ENCODE measurements at regions not wholly inside any gene's neighbourhood (a gene's known extent, or its start where the extent isn't known, plus 50 kb on each side); places are given as distances from the start of the nearest gene placed in this dataset.

DNA sequence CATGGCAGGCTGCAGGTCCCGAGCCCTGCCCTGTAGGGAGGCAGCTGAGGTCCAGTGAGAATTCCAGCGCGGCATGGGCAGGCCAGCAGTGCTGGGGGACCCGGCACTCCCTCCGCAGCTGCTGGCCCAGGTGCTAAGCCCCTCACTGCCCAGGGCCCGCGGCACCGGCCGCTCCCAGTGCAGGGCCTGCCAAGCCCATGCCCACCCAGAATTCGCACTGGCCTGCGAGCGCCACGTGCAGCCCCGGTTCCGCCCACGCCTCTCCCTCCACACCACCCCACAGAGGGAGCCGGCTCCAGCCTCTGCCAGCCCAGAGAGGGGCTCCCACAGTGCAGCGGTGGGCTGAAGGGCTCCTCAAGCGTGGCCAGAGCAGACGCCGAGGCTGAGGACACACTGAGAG, 158.5 kb upstream of the ACVR2A start:
- TF ChIP-seq, protein P1, sequence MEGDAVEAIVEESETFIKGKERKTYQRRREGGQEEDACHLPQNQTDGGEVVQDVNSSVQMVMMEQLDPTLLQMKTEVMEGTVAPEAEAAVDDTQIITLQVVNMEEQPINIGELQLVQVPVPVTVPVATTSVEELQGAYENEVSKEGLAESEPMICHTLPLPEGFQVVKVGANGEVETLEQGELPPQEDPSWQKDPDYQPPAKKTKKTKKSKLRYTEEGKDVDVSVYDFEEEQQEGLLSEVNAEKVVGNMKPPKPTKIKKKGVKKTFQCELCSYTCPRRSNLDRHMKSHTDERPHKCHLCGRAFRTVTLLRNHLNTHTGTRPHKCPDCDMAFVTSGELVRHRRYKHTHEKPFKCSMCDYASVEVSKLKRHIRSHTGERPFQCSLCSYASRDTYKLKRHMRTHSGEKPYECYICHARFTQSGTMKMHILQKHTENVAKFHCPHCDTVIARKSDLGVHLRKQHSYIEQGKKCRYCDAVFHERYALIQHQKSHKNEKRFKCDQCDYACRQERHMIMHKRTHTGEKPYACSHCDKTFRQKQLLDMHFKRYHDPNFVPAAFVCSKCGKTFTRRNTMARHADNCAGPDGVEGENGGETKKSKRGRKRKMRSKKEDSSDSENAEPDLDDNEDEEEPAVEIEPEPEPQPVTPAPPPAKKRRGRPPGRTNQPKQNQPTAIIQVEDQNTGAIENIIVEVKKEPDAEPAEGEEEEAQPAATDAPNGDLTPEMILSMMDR (IDR thresholded peaks at IDR 0.05), result no peak
- Histone ChIP-seq H3K36me3 (no peaks in the 10 kb centered on the region), H3K4me1 (no peaks in the 10 kb centered on the region), H3K27me3 (no peaks in the 10 kb centered on the region), H3K27ac (no peak overlapping the region), H3K4me3 (no peak overlapping the region), H3K9me3 (no peaks in the 10 kb centered on the region)
- DNase-seq, result peak in 1 of 4 donors; percentile 69
- intact Hi-C loops (cut with DNase I), result no loop called here
- no peak for ATAC-seq

GRCh38 chr2:147684903-147685302, 159.9 kb upstream of the ACVR2A start:
- ATAC-seq (no peak), DNase-seq (no peak)
- Histone ChIP-seq H3K27ac (no peak overlapping the region), H3K27me3 (no peaks in the 10 kb centered on the region), H3K4me1 (no peaks in the 10 kb centered on the region), H3K4me3 (no peak overlapping the region), H3K36me3 (no peaks in the 10 kb centered on the region), H3K9me3 (no peaks in the 10 kb centered on the region)
- TF ChIP-seq, protein P1 (IDR thresholded peaks at IDR 0.05), result no peak
- intact Hi-C loops (cut with DNase I), result no loop called here

DNA sequence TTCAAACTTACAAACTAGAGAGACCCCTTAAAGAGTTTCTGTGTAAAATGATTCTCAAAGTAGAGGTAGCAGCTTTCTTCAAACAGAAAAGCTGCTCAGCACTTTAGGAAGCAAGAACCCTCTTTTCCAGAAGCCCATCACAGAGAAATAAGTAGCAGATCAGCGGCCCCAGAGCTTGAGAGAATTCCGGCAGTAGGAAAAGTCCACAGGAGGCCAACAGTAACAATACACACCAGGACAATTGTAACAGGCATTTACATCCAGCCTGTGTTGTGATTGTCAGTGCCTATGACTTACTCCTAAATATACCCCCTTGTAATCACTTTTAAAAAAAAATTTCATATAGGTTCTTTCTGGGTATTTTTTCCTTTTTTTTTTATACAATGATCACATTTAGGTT, 161.4 kb upstream of the ACVR2A start:
- H3K4me1 ChIP-seq, result no peaks in the 10 kb centered on the region
- H3K27me3 ChIP-seq, result no peaks in the 10 kb centered on the region
- no peak for ATAC-seq
- no peak overlapping the region for H3K4me3 ChIP-seq
- intact Hi-C loops (cut with DNase I), result no loop called here
- no peak for DNase-seq
- TF ChIP-seq, protein P1 (IDR thresholded peaks at IDR 0.05), result no peak
- H3K27ac ChIP-seq, result no peak overlapping the region
- no peaks in the 10 kb centered on the region for H3K9me3 ChIP-seq
- no peaks in the 10 kb centered on the region for H3K36me3 ChIP-seq

DNA sequence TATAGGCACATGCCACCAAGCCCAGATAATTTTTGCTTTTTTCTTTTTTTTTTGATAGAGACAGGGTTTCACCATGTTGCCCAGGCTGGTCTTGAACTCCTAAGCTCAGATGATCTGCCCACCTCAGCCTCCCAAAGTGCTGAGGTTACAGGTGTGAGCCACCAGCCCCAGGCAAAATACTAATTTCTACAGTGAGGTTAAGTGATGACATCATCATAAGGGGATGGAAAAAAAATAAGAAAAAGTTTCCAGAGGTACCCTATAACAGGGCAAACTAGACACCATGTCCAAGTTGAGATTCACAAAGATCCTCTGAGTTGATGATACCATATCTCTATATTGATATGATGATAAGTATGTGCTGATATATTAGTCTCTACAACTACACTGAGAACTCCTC, 163.7 kb upstream of the ACVR2A start:
- Histone ChIP-seq H3K9me3 (no peaks in the 10 kb centered on the region), H3K36me3 (no peaks in the 10 kb centered on the region), H3K4me1 (no peaks in the 10 kb centered on the region), H3K27me3 (no peaks in the 10 kb centered on the region), H3K27ac (no peak overlapping the region), H3K4me3 (no peak overlapping the region)
- ATAC-seq (no peak), DNase-seq (no peak)
- intact Hi-C loops (cut with DNase I), result no loop called here
- TF ChIP-seq, protein P1 (IDR thresholded peaks at IDR 0.05), result no peak

- no peaks in the 10 kb centered on the region for H3K4me1 ChIP-seq
- no peaks in the 10 kb centered on the region for H3K27me3 ChIP-seq
- H3K27ac ChIP-seq, result no peak overlapping the region
- DNase-seq (no peak), ATAC-seq (no peak)
- no peaks in the 10 kb centered on the region for H3K9me3 ChIP-seq
- intact Hi-C loops (cut with DNase I), result no loop called here
- H3K4me3 ChIP-seq, result no peak overlapping the region
- no peaks in the 10 kb centered on the region for H3K36me3 ChIP-seq
- TF ChIP-seq, protein P1 (IDR thresholded peaks at IDR 0.05), result no peak
Observed at GRCh38 chr2:147679955-147680531, 164.8 kb upstream of the ACVR2A start.

Measured in left lung (tissue), 4 donors.